SJSA1 (cell line): ENCODE measurements at regions not wholly inside any gene's neighbourhood (a gene's known extent, or its start where the extent isn't known, plus 50 kb on each side); places are given as distances from the start of the nearest gene placed in this dataset.

Experiments used
- DNase-seq, 2 experiments: peaks; one replicate each; pipeline ENCODE4 v3.0.0-alpha.2; 2015 to 2020; ENCODE audit warnings: low spot score in 2 of 2, low read depth in 1 of 2
- H3K27ac ChIP-seq: fragments of 250-450 bp; sonication (Bioruptor Pico); 2 replicates; pipeline ENCODE4 v1.5.1; 2020; ENCODE audit warnings: mild to moderate bottlenecking, moderate library complexity
- H3K27me3 ChIP-seq: fragments of 250-450 bp; sonication (Bioruptor Pico); replicated peaks from 2 replicates; pipeline ENCODE4 v1.5.1; 2020; ENCODE audit warnings: mild to moderate bottlenecking, moderate library complexity
- H3K36me3 ChIP-seq: fragments of 250-450 bp; sonication (Bioruptor Pico); 2 replicates; pipeline ENCODE4 v1.5.1; 2020; ENCODE audit warnings: mild to moderate bottlenecking
- H3K4me1 ChIP-seq: fragments of 250-450 bp; sonication (Bioruptor Pico); replicated peaks from 2 replicates; pipeline ENCODE4 v1.6.1; 2021; ENCODE audit warnings: mild to moderate bottlenecking
- H3K4me3 ChIP-seq: fragments of 250-450 bp; sonication (Bioruptor Pico); 2 replicates; pipeline ENCODE4 v1.5.1; 2020; ENCODE audit warnings: mild to moderate bottlenecking
- H3K9me3 ChIP-seq: fragments of 250-450 bp; sonication (Bioruptor Pico); replicated peaks from 2 replicates; pipeline ENCODE4 v1.5.1; 2020; ENCODE audit warnings: mild to moderate bottlenecking

DNA sequence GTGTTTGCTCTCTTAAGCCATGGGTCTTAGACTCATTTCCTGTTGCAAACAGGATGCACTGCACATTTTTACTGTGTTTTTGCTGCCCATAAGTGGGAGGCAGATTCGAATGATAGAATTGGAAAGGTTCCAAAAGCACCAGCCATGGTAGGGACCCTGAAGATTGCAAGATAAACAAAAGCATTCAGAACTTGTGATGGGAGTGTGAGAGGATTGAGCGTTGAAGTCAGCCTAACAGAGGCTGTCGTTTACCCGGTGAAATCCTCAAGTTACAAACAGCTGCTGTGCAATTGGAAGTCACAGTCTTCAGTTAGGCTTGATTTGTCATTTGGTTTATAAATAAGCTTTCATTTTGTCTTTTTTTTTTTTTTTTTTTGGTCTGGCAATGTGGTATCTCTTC lies 192.7 kb upstream of the MKI67 start:
- Histone ChIP-seq H3K27ac (no peak overlapping the region), H3K36me3 (no peaks in the 10 kb centered on the region), H3K27me3 (no peaks in the 10 kb centered on the region), H3K4me3 (no peak overlapping the region), H3K9me3 (0 out of 2 replicates have a peak, but pooled peaks cover 13% of the 10 kb centered on the region), H3K4me1 (no peaks in the 10 kb centered on the region)
- DNase-seq: no peak

DNA sequence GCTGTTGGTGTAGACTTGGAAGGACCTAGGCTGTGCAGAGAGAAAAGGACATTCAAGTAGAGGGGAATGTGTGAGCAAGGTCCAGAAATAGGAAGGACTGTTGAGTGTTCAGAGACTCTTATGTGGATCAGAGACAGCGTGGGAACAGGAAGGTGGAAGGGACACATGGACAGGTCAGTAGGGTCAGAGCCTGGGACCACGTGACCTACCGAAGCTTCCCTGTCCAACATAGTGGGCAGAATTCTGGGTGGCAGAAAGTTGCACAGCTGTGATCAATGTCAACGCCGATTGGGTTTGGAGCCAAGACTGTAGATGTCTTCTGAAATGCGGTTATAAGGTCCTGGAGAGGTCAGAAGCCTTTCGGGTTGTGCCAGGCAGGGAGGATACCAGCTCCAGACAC lies 195.9 kb upstream of the MKI67 start:
- no peaks in the 10 kb centered on the region for H3K27me3 ChIP-seq
- H3K36me3 ChIP-seq: no peaks in the 10 kb centered on the region
- H3K9me3 ChIP-seq: 0 out of 2 replicates have a peak, but pooled peaks cover 13% of the 10 kb centered on the region
- H3K27ac ChIP-seq: no peak overlapping the region
- DNase-seq: no peak
- no peaks in the 10 kb centered on the region for H3K4me1 ChIP-seq
- H3K4me3 ChIP-seq: no peak overlapping the region

DNA sequence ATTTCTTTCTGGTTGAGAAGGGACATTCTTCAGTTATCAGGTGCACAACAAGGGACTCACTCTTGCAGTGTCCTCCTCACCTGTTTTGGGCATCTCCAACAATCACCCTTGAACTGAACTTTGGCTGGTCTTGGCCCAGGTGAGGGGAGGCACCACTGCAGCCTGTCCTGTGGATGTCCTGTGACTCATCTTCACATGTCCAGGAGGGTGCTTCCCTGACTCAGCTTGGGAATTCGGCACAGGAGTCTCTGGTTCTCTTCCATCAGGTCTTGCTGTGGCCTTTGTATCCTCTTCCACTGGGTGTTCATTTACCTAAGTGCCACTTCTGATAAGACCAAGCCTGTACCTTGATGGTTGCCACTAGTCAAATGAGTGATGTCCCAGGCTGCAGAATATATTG lies 196.7 kb upstream of the MKI67 start:
- Histone ChIP-seq H3K27ac (no peak overlapping the region), H3K4me1 (no peaks in the 10 kb centered on the region), H3K9me3 (0 out of 2 replicates have a peak, but pooled peaks cover 13% of the 10 kb centered on the region)

DNA sequence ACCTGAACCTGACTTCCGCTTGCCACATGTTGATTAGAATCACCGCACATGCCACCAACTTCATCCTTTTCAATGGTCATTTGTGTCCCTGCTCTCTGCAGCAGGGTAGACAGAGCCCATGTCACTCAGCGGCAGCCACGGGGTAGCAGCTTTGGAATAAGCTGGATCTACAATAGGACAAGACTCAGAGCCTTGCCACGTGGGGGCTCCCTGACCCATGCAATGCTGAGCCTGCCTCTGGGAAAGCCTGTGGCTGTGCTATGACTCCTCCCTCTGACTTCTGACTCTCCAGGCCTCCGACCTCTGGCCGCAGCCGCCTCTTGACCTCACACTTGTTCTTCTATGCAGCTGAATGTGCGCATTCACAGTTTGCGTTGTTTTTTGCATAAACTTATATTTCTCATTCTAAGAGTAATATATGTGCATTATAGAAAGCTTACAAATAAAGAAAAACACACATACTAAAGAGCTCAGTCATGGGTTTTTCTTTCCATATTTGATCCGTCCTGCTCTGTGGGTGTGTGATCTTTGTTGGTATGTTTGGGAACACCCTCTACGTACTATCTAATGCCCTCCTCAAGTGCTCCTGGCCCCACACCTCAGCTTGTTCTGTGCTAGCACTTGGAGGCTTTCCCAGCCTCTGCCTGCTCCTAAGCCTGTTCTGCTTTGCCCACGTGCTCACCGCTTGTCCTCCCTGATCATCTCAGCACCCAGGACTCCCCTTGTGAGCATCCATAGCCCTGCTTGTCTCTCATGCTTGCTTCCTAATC lies 198.0 kb upstream of the MKI67 start:
- no peak overlapping the region for H3K27ac ChIP-seq
- no peaks in the 10 kb centered on the region for H3K36me3 ChIP-seq
- 0 out of 2 replicates have a peak, but pooled peaks cover 13% of the 10 kb centered on the region for H3K9me3 ChIP-seq
- H3K4me1 ChIP-seq: no peaks in the 10 kb centered on the region
- H3K4me3 ChIP-seq: no peak overlapping the region
- H3K27me3 ChIP-seq: no peaks in the 10 kb centered on the region
- DNase-seq: no peak

More for the DNA sequence above, 196.7 kb upstream of the MKI67 start:
- no peak for DNase-seq
- H3K27me3 ChIP-seq: no peaks in the 10 kb centered on the region
- no peak overlapping the region for H3K4me3 ChIP-seq
- H3K36me3 ChIP-seq: no peaks in the 10 kb centered on the region

DNA sequence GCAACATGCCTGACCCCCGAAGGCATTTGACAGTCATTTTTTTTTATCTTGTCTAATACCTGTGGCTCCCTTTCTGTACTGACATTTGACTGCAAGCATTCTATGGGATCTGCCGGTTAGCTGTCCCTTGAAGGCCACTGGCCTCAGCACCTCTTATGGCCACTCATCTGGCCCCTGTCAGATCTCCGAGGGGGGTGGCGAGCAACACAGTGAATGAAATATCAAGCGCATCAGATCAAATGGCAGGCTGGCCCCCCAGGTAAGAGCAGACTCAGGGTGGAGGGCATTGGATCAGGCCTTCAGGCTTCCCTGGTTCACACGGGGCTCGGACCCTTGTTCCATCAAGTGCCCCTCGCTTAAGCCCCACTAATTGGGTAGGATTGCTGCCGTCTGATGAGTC lies 199.6 kb upstream of the MKI67 start:
- no peak for DNase-seq
- Histone ChIP-seq H3K9me3 (0 out of 2 replicates have a peak, but pooled peaks cover 9% of the 10 kb centered on the region), H3K4me1 (no peaks in the 10 kb centered on the region), H3K36me3 (no peaks in the 10 kb centered on the region), H3K4me3 (no peak overlapping the region), H3K27me3 (no peaks in the 10 kb centered on the region), H3K27ac (no peak overlapping the region)

DNA sequence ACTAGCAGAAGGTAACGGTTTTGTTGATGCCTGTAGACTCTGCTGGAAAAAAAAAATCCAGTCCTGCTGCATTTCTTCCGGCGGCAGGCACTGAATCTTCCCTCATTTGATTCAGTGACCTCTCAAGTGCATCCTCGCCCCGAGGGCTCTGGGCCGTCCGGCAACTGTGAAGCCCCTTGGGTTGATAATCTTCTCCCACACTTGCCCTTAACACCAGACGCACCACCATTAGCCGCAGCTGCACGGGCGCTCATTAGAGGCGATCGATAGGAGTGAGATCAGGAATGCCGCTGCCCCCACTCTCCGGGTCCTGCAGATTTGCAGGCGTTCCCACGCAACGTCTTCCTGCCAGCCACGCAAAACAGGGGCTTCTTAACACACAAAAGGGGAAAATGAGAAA lies 200.0 kb upstream of the MKI67 start:
- no peak overlapping the region for H3K27ac ChIP-seq
- no peak for DNase-seq
- H3K9me3 ChIP-seq: 0 out of 2 replicates have a peak, but pooled peaks cover 8% of the 10 kb centered on the region
- no peak overlapping the region for H3K4me3 ChIP-seq
- H3K36me3 ChIP-seq: no peaks in the 10 kb centered on the region
- no peaks in the 10 kb centered on the region for H3K27me3 ChIP-seq
- H3K4me1 ChIP-seq: no peaks in the 10 kb centered on the region

DNA sequence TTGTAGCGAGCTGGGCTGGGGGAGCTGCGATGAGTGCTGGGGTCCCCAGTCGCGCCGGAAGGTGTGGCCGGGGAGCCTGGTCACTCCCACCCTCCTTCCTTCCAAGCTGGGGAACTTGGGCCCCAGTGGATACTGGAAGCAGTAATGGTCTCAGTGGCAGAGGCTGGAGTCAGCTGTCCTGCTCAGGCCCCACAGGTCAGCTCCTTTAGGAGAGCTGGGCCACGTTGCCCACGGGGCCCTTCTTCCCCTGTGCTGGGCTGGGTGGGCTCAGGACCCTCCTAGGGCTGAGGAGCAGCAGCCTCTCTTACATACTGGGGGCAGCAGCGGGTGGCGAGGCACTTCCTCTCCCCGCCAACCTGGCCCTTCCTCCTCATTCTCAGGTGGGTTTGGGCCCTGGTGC lies 200.6 kb upstream of the MKI67 start:
- no peaks in the 10 kb centered on the region for H3K4me1 ChIP-seq
- no peak overlapping the region for H3K4me3 ChIP-seq
- H3K9me3 ChIP-seq: 0 out of 2 replicates have a peak, but pooled peaks cover 2% of the 10 kb centered on the region
- H3K27me3 ChIP-seq: no peaks in the 10 kb centered on the region
- no peak for DNase-seq
- no peak overlapping the region for H3K27ac ChIP-seq
- no peaks in the 10 kb centered on the region for H3K36me3 ChIP-seq

DNA sequence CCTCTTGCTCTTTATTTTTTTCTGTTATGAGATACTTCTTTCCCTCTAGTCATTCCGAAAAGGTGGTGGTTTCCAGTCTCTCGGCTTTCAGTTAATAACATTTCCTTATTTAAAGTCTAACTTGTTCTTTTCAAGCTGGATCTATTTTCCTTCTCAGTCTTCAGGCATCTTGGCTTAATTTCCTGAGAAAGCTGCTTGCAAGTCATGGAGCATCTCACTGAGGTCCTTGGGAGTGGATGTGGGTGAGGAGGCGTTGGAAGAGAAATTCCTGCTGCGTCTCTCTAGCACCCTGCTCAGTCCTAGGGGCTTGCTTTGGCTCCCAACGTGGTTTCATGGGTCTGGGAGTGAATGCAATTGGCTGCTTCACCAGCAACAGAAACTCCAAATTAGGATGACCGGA lies 210.2 kb upstream of the MKI67 start:
- H3K9me3 ChIP-seq: no peaks in the 10 kb centered on the region; the same call in 1 of the 2 replicates
- H3K36me3 ChIP-seq: no peaks in the 10 kb centered on the region
- no peak overlapping the region for H3K4me3 ChIP-seq
- H3K27ac ChIP-seq: no peak overlapping the region
- H3K4me1 ChIP-seq: no peaks in the 10 kb centered on the region
- DNase-seq: no peak
- no peaks in the 10 kb centered on the region for H3K27me3 ChIP-seq

DNA sequence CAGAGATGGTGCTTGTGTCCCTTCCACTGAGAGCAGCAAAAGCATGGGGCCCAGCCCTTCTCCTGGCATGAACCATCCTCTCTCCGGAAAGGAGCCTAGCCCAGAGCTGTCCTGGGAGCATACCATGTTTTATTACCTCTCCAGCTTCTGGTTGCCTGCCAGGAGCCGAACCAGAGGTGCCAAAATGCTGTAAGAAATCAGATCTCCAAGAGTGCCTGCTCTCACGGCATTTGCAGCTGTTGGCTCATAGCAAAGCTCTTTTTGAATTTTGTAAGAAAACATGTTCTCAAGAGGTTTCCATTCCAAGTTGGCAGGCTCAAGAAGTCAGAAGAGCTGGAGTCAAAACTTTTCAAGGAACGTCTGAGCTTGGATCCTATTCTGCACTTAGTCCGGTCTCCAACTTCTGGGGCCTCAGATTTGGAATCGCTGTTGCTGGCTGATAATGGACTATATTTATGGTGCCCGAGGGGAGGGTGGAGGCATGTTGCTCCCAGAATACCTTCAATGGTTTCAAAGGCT lies 211.7 kb upstream of the MKI67 start:
- Histone ChIP-seq H3K27me3 (no peaks in the 10 kb centered on the region), H3K27ac (no peak overlapping the region), H3K36me3 (no peaks in the 10 kb centered on the region), H3K9me3 (no peaks in the 10 kb centered on the region; the same call in 1 of the 2 replicates), H3K4me1 (no peaks in the 10 kb centered on the region), H3K4me3 (no peak overlapping the region)
- DNase-seq: no peak

DNA sequence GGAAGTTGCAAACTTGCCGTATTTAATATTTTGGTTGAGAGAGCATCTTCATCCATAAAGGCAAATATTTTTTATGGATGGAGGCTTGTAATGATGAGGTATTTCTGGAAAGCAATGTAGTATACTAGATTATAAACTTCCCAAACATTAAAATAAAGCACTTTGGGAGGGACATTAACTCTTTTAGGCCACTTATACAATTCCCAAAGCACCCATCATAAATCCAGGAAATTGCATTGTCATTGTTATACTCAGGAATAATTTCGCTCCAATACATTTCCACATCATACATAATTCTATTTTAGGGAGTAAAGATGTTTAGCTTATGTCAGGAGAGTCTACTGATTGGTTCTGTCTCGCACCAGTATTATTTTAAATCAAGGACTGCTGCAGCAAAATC lies 212.7 kb upstream of the MKI67 start:
- H3K4me1 ChIP-seq: no peaks in the 10 kb centered on the region
- no peaks in the 10 kb centered on the region for H3K36me3 ChIP-seq
- H3K27me3 ChIP-seq: no peaks in the 10 kb centered on the region
- H3K9me3 ChIP-seq: no peaks in the 10 kb centered on the region; the same call in 1 of the 2 replicates
- no peak overlapping the region for H3K27ac ChIP-seq
- H3K4me3 ChIP-seq: no peak overlapping the region
- DNase-seq: no peak

DNA sequence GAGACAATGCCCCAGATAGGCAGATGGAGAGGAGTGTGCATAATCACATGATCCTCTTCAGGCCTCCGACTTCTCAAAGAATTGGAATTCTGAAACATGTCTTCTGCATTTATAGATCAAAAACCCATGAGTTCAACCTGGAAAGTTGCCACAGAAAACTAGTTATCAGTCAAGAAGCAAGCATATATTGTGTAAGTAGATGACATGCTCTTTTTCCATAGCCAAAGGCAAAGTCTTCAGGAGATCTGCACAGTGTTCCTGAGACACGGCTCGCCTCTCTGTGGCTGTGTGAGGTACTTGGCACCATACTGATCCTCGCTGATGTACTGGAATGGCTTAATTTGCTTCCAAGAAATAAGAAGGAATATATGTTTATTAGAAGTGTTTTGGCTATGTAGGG lies 213.5 kb upstream of the MKI67 start:
- Histone ChIP-seq H3K27ac (no peak overlapping the region), H3K4me3 (no peak overlapping the region), H3K4me1 (no peaks in the 10 kb centered on the region), H3K9me3 (no peaks in the 10 kb centered on the region; the same call in 1 of the 2 replicates), H3K27me3 (no peaks in the 10 kb centered on the region), H3K36me3 (no peaks in the 10 kb centered on the region)
- DNase-seq: no peak

DNA sequence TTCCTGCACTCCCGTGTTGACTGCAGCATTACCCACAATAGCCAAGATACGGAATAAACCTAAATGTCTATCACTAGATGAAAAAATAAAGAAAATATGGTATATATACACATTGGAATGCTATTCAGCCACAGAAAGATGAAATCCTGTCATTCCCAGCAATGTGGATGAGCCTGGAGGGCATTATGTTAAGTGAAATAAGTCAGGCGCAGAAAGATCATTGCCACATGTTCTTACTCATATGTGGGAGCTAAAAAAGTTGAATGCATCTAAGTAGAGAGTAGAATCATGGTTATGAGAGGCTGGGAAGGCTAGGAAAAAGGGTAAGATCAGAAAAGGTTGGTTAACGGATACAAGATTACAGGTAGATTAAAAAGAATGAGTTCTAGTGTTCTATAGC lies 219.1 kb upstream of the MKI67 start:
- no peaks in the 10 kb centered on the region for H3K9me3 ChIP-seq
- H3K4me1 ChIP-seq: no peaks in the 10 kb centered on the region
- H3K27ac ChIP-seq: no peak overlapping the region
- no peaks in the 10 kb centered on the region for H3K27me3 ChIP-seq
- no peak for DNase-seq
- no peak overlapping the region for H3K4me3 ChIP-seq
- no peaks in the 10 kb centered on the region for H3K36me3 ChIP-seq

DNA sequence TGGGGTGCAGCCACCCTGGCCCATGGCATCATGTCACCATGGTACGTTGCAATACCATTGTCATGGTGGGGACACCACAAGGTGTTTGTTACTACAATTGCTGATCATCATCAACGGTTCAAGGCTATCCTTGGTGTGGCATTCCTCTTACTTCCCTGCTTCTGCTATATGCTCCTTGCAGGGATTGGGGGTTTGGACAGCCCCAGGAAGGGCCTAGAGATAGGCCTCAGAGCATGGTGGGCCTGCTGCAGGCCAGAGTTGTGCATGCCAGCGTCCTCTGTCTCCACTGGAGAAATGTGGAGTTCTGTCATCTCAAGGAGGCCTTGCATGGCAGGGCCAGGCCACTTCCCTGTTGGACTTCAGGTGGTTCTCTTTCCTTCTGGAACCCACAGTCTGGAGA lies 234.6 kb upstream of the MKI67 start:
- H3K9me3 ChIP-seq: peaks cover 10% of the 10 kb centered on the region; the same call in 1 of the 2 replicates
- H3K27ac ChIP-seq: no peak overlapping the region
- DNase-seq: no peak
- no peaks in the 10 kb centered on the region for H3K27me3 ChIP-seq
- no peaks in the 10 kb centered on the region for H3K36me3 ChIP-seq
- no peak overlapping the region for H3K4me3 ChIP-seq
- H3K4me1 ChIP-seq: no peaks in the 10 kb centered on the region

DNA sequence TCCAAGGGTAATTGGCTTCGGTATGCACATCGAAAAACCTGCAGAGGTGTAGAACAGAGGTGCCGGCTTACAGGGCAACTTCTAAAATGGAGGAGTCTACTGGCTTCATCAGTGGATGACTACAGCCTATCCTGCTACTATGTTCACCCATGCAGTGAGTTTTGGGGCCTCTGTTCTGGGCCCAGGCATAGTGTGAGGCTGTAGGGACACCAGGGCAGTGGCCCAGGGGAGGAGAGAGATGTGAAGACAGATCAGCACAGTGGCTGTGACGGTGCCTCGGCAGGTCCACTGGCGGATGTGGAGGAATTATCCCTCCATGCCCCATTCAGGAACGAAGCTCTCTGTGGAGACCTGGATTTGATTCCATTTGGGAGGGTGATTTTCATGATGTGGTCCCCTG lies 235.3 kb upstream of the MKI67 start:
- H3K36me3 ChIP-seq: no peaks in the 10 kb centered on the region
- H3K27ac ChIP-seq: no peak overlapping the region
- H3K4me1 ChIP-seq: no peaks in the 10 kb centered on the region
- H3K4me3 ChIP-seq: no peak overlapping the region
- no peaks in the 10 kb centered on the region for H3K27me3 ChIP-seq
- DNase-seq: no peak
- peaks cover 6% of the 10 kb centered on the region; the same call in 1 of the 2 replicates for H3K9me3 ChIP-seq
